CD4-positive, alpha-beta T cell (primary cell): ENCODE measurements at regions not wholly inside any gene's neighbourhood (a gene's known extent, or its start where the extent isn't known, plus 50 kb on each side); places are given as distances from the start of the nearest gene placed in this dataset.
A peak's percentile ranks its signal among the peaks of the same experiment; 100 is the strongest.

ENCODE experiments used
- ATAC-seq: fragments of 200-7000 bp; cut with Tn5 transposase; one replicate; pipeline ENCODE4 v1.10.0; 2022; ENCODE audit warnings: mild to moderate bottlenecking; ENCODE audit not compliant: poor library complexity
- CTCF ChIA-PET: fragments of 350-600 bp; sonication (Branson Sonifier 250); formaldehyde crosslinking; loops from one replicate; lab custom pipeline; 2021; ENCODE audit warnings: antibody characterized with exemption, inconsistent platforms; lab: Charles Lee
- POLR2A ChIA-PET: fragments of 350-600 bp; sonication (Branson Sonifier 250); formaldehyde crosslinking; loops from one replicate; lab custom pipeline; 2021; ENCODE audit warnings: antibody characterized with exemption, inconsistent platforms; lab: Charles Lee
- DNase-seq, 14 experiments: peaks; one replicate each; pipeline ENCODE4 v3.0.0-alpha.2; 2013 to 2020; ENCODE audit warnings: mixed read lengths in 2 of 14
- H3K27ac ChIP-seq, 2 donors: one replicate each; pipeline versions ENCODE4 v1.5.1 to v1.7.0; 2013; ENCODE audit warnings: low read length in 2 of 2, low read depth in 1 of 2, mild to moderate bottlenecking in 1 of 2
- H3K27me3 ChIP-seq, 2 experiments: 1 replicate in 1 of 2; 2 replicates in 1 of 2; pipeline versions ENCODE4 v1.6.1 to v1.7.0; 2013; ENCODE audit warnings: low read length in 2 of 2, control low read depth in 1 of 2, mild to moderate bottlenecking in 1 of 2, moderate library complexity in 1 of 2; ENCODE audit not compliant: insufficient read depth in 2 of 2, control insufficient read depth in 1 of 2
- H3K36me3 ChIP-seq: one replicate; pipeline ENCODE4 v1.6.1; 2013; ENCODE audit warnings: low read length, control low read depth; ENCODE audit not compliant: insufficient read depth
- H3K4me1 ChIP-seq: one replicate; pipeline ENCODE4 v1.6.1; 2013; ENCODE audit warnings: low read length, control low read depth; ENCODE audit not compliant: insufficient read depth
- H3K4me3 ChIP-seq: one replicate; pipeline ENCODE4 v1.5.1; 2013; ENCODE audit warnings: mild to moderate bottlenecking, low read length, moderate library complexity
- H3K9me3 ChIP-seq, 2 experiments: 1 replicate in 1 of 2; 2 replicates in 1 of 2; pipeline versions ENCODE4 v1.6.1 to v1.7.0; 2013; ENCODE audit warnings: low read length in 2 of 2, mild to moderate bottlenecking in 2 of 2, control low read depth in 1 of 2, moderate library complexity in 1 of 2; ENCODE audit not compliant: control insufficient read depth in 1 of 2, insufficient read depth in 1 of 2
- H3K27ac Mint-ChIP-seq: one replicate; pipeline ENCODE4 v1.8.0; 2020; ENCODE audit warnings: mixed read lengths
- H3K27me3 Mint-ChIP-seq: one replicate; pipeline ENCODE4 v1.8.0; 2021; ENCODE audit warnings: mixed read lengths
- H3K36me3 Mint-ChIP-seq: one replicate; pipeline ENCODE4 v1.8.0; 2021; ENCODE audit warnings: low read depth, mixed read lengths
- H3K4me1 Mint-ChIP-seq: one replicate; pipeline ENCODE4 v1.8.0; 2021; ENCODE audit warnings: low read depth, mixed read lengths
- H3K4me3 Mint-ChIP-seq: one replicate; pipeline ENCODE4 v1.8.0; 2020; ENCODE audit warnings: mild to moderate bottlenecking, mixed read lengths
- H3K9me3 Mint-ChIP-seq: one replicate; pipeline ENCODE4 v1.8.0; 2020; ENCODE audit warnings: mixed read lengths
- intact Hi-C, 2 experiments: fragments of 100-400 bp; cut with DNase I in 1 of 2; cut with micrococcal nuclease in 1 of 2; formaldehyde crosslinking; loops; one replicate each; pipeline versions ENCODE4 v1.15.1 to v1.9.0; 2023 to 2025; cut with DNase I, micrococcal nuclease
- TF ChIP-seq, protein P1 (sequence below): fragments of 200-600 bp; IDR thresholded peaks from one replicate; pipeline ENCODE4 v1.8.0; 2022; ENCODE audit warnings: antibody characterized with exemption, mild to moderate bottlenecking

DNA sequence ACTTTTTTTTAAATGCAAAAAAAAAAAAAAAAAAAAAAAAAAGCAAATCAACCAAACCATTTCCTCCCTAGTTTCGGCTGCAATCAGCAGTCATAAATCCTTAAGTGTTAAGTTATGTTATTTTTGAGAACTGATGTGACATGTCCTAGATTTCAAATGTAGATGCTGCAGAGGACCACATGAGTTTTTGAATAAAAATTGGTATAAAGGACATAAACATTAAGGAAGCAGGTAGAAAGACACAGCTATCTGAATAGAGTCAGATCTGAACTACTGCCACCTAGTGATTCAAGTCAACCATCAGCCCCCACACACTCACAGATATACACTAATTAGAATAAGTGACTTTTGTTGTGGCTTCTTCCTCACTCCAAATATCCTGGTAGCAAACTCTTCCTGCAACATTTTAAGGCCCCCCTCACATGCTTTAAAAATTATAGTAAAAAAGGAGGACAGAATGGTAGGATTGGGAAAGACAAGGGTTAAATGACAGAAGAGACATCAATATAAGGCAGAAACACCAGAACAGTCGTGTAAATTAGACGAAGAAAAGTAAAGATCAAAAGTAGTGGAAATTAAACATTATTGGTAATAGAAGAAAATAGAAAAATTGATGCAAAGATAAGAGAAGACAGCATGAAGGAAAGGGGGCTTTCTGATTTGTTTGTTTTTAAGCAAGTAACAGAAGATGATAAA lies 394.5 kb upstream of the ATP2B1 start:
- TF ChIP-seq, protein P1, sequence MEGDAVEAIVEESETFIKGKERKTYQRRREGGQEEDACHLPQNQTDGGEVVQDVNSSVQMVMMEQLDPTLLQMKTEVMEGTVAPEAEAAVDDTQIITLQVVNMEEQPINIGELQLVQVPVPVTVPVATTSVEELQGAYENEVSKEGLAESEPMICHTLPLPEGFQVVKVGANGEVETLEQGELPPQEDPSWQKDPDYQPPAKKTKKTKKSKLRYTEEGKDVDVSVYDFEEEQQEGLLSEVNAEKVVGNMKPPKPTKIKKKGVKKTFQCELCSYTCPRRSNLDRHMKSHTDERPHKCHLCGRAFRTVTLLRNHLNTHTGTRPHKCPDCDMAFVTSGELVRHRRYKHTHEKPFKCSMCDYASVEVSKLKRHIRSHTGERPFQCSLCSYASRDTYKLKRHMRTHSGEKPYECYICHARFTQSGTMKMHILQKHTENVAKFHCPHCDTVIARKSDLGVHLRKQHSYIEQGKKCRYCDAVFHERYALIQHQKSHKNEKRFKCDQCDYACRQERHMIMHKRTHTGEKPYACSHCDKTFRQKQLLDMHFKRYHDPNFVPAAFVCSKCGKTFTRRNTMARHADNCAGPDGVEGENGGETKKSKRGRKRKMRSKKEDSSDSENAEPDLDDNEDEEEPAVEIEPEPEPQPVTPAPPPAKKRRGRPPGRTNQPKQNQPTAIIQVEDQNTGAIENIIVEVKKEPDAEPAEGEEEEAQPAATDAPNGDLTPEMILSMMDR = peak; percentile 76
- H3K4me1 ChIP-seq = no peaks in the 10 kb centered on the region
- Mint-ChIP-seq H3K4me1 (peaks cover 17% of the 10 kb centered on the region), H3K9me3 (no peaks in the 10 kb centered on the region), H3K4me3 (peak overlapping the region; percentile 56), H3K27me3 (no peaks in the 10 kb centered on the region), H3K36me3 (no peaks in the 10 kb centered on the region), H3K27ac (no peak overlapping the region)
- ChIA-PET CTCF (interaction anchor here (0.6 to 1.4 kb wide), 5 partner anchors 248 to 560 kb away, joined by 3 to 6 read pairs (median 4); partner anchors contain the start of gene ATP2B1), POLR2A (interaction anchor here (1.0 to 1.9 kb wide), 3 partner anchors 26 to 560 kb away, joined by 3 to 7 read pairs (median 4); partner anchors contain the start of gene ATP2B1)
- DNase-seq (peak in 4 of 14 experiments; percentile 22 to 68 (median 62)), ATAC-seq (peak; percentile 82)
- no peak overlapping the region for H3K27ac ChIP-seq
- H3K36me3 ChIP-seq = no peaks in the 10 kb centered on the region
- no peaks in the 10 kb centered on the region for H3K9me3 ChIP-seq
- H3K4me3 ChIP-seq = peak overlapping the region; percentile 13
- intact Hi-C loops = loop anchor here (1.0 to 10.0 kb wide), 3 partner anchors 398 to 1088 kb away; partner anchors contain the start of gene ATP2B1 (in 2 of the 2)
- H3K27me3 ChIP-seq = no peaks in the 10 kb centered on the region

DNA sequence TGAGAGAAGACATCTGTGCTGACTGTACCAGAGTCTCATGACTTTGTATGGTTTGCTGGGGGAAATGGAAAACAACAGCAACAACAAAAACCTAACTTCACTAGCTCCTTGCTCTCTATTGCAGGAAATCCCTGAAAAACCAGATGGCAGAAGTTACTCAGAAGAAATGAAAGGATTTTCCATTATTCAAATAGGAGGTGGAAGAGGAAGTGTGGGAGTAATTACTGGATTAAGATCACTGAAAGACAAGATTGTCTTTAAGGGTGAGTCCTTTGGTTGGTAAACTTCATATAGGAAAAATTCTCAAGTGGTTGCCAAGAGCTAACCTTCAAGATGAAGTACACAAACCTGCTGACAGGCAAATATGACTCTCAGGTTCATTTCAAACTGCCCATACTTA lies 391.9 kb upstream of the ATP2B1 start:
- no peak overlapping the region for H3K4me3 ChIP-seq
- no peak overlapping the region for H3K4me3 Mint-ChIP-seq
- no peaks in the 10 kb centered on the region for H3K27me3 Mint-ChIP-seq
- no peaks in the 10 kb centered on the region for H3K9me3 Mint-ChIP-seq
- H3K4me1 Mint-ChIP-seq = peaks cover 26% of the 10 kb centered on the region
- H3K4me1 ChIP-seq = no peaks in the 10 kb centered on the region
- DNase-seq = no peak
- no peaks in the 10 kb centered on the region for H3K36me3 Mint-ChIP-seq
- no peaks in the 10 kb centered on the region for H3K36me3 ChIP-seq
- ATAC-seq = no peak
- no peak overlapping the region for H3K27ac ChIP-seq
- H3K9me3 ChIP-seq = no peaks in the 10 kb centered on the region
- POLR2A ChIA-PET = no interaction called here
- CTCF ChIA-PET = interaction anchor here (0.6 kb wide), 1 partner anchor 41 kb away, joined by 3 read pairs; no protein-coding TSS in a partner anchor
- TF ChIP-seq, protein P1 = no peak
- intact Hi-C loops = loop anchor here (10.0 kb wide), 2 partner anchors 396 to 1086 kb away; partner anchors contain the start of gene ATP2B1 (in 2 of the 2)
- no peaks in the 10 kb centered on the region for H3K27me3 ChIP-seq
- H3K27ac Mint-ChIP-seq = no peak overlapping the region

DNA sequence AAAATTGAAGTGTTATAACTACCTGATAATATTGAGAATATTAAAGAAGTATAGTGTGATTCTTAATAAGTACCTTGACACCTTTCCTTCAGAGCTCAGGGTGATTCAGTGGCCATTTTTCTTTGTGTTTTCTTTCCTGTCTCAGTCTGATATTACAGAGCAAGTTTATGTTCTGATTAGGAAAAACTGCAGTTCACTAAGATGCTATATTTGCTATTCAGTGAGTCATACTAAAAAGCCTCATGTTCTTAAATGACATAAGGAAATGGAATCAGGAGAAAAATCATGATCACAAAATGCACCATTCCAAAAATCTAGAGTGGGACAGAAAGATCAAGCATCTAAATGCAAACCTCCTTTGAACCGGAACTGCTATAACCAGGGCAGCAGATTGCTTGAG lies 390.6 kb upstream of the ATP2B1 start:
- TF ChIP-seq, protein P1 = no peak
- Mint-ChIP-seq H3K9me3 (no peaks in the 10 kb centered on the region), H3K27me3 (no peaks in the 10 kb centered on the region), H3K4me3 (no peak overlapping the region), H3K27ac (no peak overlapping the region), H3K36me3 (no peaks in the 10 kb centered on the region), H3K4me1 (peaks cover 26% of the 10 kb centered on the region)
- intact Hi-C loops = no loop called here
- Histone ChIP-seq H3K4me1 (no peaks in the 10 kb centered on the region), H3K4me3 (no peak overlapping the region), H3K9me3 (no peaks in the 10 kb centered on the region), H3K36me3 (no peaks in the 10 kb centered on the region), H3K27ac (no peak overlapping the region), H3K27me3 (no peaks in the 10 kb centered on the region)
- ATAC-seq (no peak), DNase-seq (no peak)
- CTCF ChIA-PET = interaction anchor here (0.7 kb wide), 1 partner anchor 557 kb away, joined by 3 read pairs; no protein-coding TSS in a partner anchor
- POLR2A ChIA-PET = no interaction called here
